Endothelial cell of umbilical vein (primary cell): ENCODE measurements at regions not wholly inside any gene's neighbourhood (a gene's known extent, or its start where the extent isn't known, plus 50 kb on each side); places are given as distances from the start of the nearest gene placed in this dataset.

Source experiments
- BruUV-seq: library from RNA; stranded (reverse); fragments of 400-500 nt; replicated peaks from 2 replicates; lab custom pipeline; 2021; lab: Mats Ljungman, UMichigan
- CTCF ChIA-PET: fragments of 300-600, 350-600 bp; sonication (Branson Sonifier 250); formaldehyde crosslinking; loops from one replicate; lab custom pipeline; 2021; ENCODE audit warnings: antibody characterized with exemption, inconsistent platforms; lab: Charles Lee
- POLR2A ChIA-PET: fragments of 300-600, 350-600 bp; sonication (Branson Sonifier 250); formaldehyde crosslinking; loops from one replicate; lab custom pipeline; 2021; ENCODE audit warnings: antibody characterized with exemption, inconsistent platforms; lab: Charles Lee
- DNase-seq: peaks from one replicate; pipeline ENCODE4 v3.0.0-alpha.2; 2011; ENCODE audit warnings: low read depth, low spot score
- FAIRE-seq: peaks from 2 replicates; lab custom pipeline; 2011; peaks lifted over from hg19 to GRCh38; lab: Jason Lieb, UNC
- H2AFZ ChIP-seq: 2 replicates; pipeline ENCODE4 v1.6.0; 2012; ENCODE audit warnings: low read depth, low read length, control low read depth, inconsistent platforms
- H3K27ac ChIP-seq: 2 replicates; pipeline ENCODE4 v1.5.1; 2011; ENCODE audit warnings: low read depth, mild to moderate bottlenecking, control low read depth, low read length, moderate library complexity; ENCODE audit not compliant: insufficient read depth
- H3K27me3 ChIP-seq, 2 experiments: 2 replicates each; pipeline versions ENCODE4 v1.6.0 to v1.6.1; 2011; ENCODE audit warnings: low read length in 2 of 2, mixed read lengths in 1 of 2; ENCODE audit not compliant: control insufficient read depth in 2 of 2, insufficient read depth in 2 of 2
- H3K36me3 ChIP-seq, 2 experiments: 2 replicates in 1 of 2; 3 replicates in 1 of 2; pipeline ENCODE4 v1.5.1; 2011; ENCODE audit warnings: low read length in 2 of 2, mild to moderate bottlenecking in 1 of 2, moderate library complexity in 1 of 2; ENCODE audit not compliant: control insufficient read depth in 2 of 2, insufficient read depth in 2 of 2; ENCODE audit errors: extremely low read depth in 1 of 2
- H3K4me1 ChIP-seq: 3 replicates; pipeline ENCODE4 v1.5.1; 2011; ENCODE audit warnings: mild to moderate bottlenecking, low read length; ENCODE audit not compliant: control insufficient read depth, insufficient read depth; ENCODE audit errors: extremely low read depth
- H3K4me2 ChIP-seq: 2 replicates; pipeline ENCODE4 v1.6.1; 2011; ENCODE audit warnings: low read length, control low read depth, mixed read lengths; ENCODE audit not compliant: insufficient read depth
- H3K4me3 ChIP-seq, 3 experiments: fragments of 200-600 bp in 1 of 3; sonication (generic), shearing (Covaris generic) in 1 of 3; replicated peaks in 1 of 3; 2 replicates each; pipeline ENCODE4 v1.5.1; 2011 to 2016; ENCODE audit warnings: control low read depth in 3 of 3, low read length in 3 of 3, mild to moderate bottlenecking in 2 of 3, inconsistent platforms in 1 of 3, low read depth in 1 of 3, moderate library complexity in 1 of 3; ENCODE audit not compliant: insufficient read depth in 1 of 3
- H3K79me2 ChIP-seq: 2 replicates; pipeline ENCODE4 v1.6.0; 2012; ENCODE audit warnings: low read length, inconsistent platforms; ENCODE audit not compliant: control insufficient read depth, insufficient read depth
- H3K9ac ChIP-seq: replicated peaks from 2 replicates; pipeline ENCODE3; 2011; ENCODE audit warnings: low read length, control low read depth; ENCODE audit not compliant: insufficient read depth; ENCODE audit errors: extremely low read depth
- H3K9me1 ChIP-seq: replicated peaks from 3 replicates; pipeline ENCODE4 v1.6.0; 2011; ENCODE audit warnings: mild to moderate bottlenecking, low read length; ENCODE audit not compliant: control insufficient read depth, insufficient read depth; ENCODE audit errors: extremely low read depth
- H3K9me3 ChIP-seq: replicated peaks from 2 replicates; pipeline ENCODE4 v1.5.1; 2012; ENCODE audit warnings: low read length, inconsistent platforms; ENCODE audit not compliant: control insufficient read depth, insufficient read depth
- H4K20me1 ChIP-seq: replicated peaks from 2 replicates; pipeline ENCODE3; 2011; ENCODE audit warnings: mild to moderate bottlenecking, low read length; ENCODE audit not compliant: control insufficient read depth, insufficient read depth; ENCODE audit errors: extremely low read depth
- EZH2 ChIP-seq: IDR thresholded peaks from 2 replicates; pipeline ENCODE4 v1.6.1; 2012; ENCODE audit warnings: borderline replicate concordance, low read depth, mild to moderate bottlenecking, moderate library complexity, low read length, inconsistent platforms; ENCODE audit not compliant: severe bottlenecking
- FOS ChIP-seq: IDR thresholded peaks from 2 replicates; pipeline ENCODE4 v1.6.1; 2011; ENCODE audit warnings: mild to moderate bottlenecking, low read length, moderate library complexity, borderline replicate concordance; ENCODE audit not compliant: insufficient read depth
- GATA2 ChIP-seq: IDR thresholded peaks from 2 replicates; pipeline ENCODE4 v1.7.0; 2011; ENCODE audit warnings: low read depth, mild to moderate bottlenecking, moderate library complexity, mixed read lengths, low read length; ENCODE audit not compliant: insufficient read length, insufficient read depth
- JUN ChIP-seq: IDR thresholded peaks from 2 replicates; pipeline ENCODE4 v1.6.1; 2011; ENCODE audit warnings: borderline replicate concordance, low read depth; ENCODE audit not compliant: insufficient read length, insufficient read depth
- MYC ChIP-seq: IDR thresholded peaks from one replicate; pipeline ENCODE4 v1.6.1; 2011; ENCODE audit warnings: mild to moderate bottlenecking, low read depth, low read length
- POLR2A ChIP-seq: IDR thresholded peaks from 2 replicates; pipeline ENCODE4 v1.6.1; 2012; ENCODE audit warnings: low read depth, mild to moderate bottlenecking, control low read depth, low read length
- POLR2AphosphoS5 ChIP-seq: IDR thresholded peaks from 2 replicates; pipeline ENCODE4 v1.6.1; 2012; ENCODE audit warnings: low read depth, mild to moderate bottlenecking, control low read depth, low read length, moderate library complexity; ENCODE audit not compliant: insufficient read depth
- dilution Hi-C: fragments of 300-500 bp; cut with MboI; formaldehyde crosslinking; loops from one replicate; pipeline ENCODE4 v1.15.0; 2019; ENCODE audit warnings: low sequenced_read_pairs; ENCODE audit not compliant: extremely low pct_ligation_motif_present
- intact Hi-C: fragments of 100-400 bp; cut with micrococcal nuclease; formaldehyde crosslinking; loops from one replicate; pipeline ENCODE4 v1.10.0; 2022
- TF ChIP-seq, protein P1 (sequence below): IDR thresholded peaks from 2 replicates; pipeline ENCODE4 v1.6.1; 2011; ENCODE audit not compliant: insufficient read depth, insufficient read length
- TF ChIP-seq, protein P2 (sequence below), 2 donors: IDR thresholded peaks; 1 replicate in 1 of 2; 2 replicates in 1 of 2; pipeline ENCODE4 v1.5.1; 2011; ENCODE audit warnings: low read length in 2 of 2, mild to moderate bottlenecking in 2 of 2, moderate library complexity in 2 of 2, control low read depth in 1 of 2, inconsistent platforms in 1 of 2, low read depth in 1 of 2; ENCODE audit not compliant: insufficient read depth in 1 of 2; ENCODE audit errors: extremely low read depth in 1 of 2

DNA sequence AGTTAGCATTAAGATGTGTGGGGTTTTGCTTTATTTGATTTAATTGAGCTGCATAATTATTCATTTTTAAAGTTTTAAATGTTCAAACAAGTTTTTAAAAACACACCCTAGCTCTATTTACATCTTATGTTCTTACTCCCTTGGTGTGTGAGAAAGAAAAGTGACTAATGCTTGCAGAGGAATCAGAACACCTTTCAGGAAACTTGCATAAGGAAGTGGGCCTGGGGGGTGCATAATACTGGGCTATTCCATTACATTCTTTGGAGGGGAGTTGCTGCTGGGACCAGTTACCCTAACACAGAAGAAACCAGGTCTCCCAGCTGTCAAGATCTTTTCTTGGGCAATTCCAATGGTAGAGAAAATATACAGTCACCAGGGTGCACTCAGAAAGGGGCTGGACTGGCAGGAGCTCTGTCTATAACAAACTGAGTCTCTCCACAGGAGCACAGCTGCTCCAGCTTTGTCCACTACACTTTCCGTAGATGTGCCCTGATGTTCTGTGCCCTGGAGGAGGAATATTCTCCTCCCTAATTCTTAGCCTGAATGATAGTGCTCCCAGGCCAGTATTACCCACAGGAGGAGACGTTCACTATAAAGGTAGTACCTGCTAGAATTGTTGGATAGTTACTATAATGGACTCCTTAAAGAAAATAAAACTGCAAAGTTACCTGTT, 304.2 kb downstream of the CDC14C start:
- Histone ChIP-seq H3K9me3 (no peaks in the 10 kb centered on the region), H3K4me3 (no peak overlapping the region), H3K27me3 (no peaks in the 10 kb centered on the region), H3K4me1 (no peaks in the 10 kb centered on the region), H3K9me1 (no peaks in the 10 kb centered on the region), H3K36me3 (no peaks in the 10 kb centered on the region), H3K4me2 (no peak overlapping the region), H3K79me2 (no peaks in the 10 kb centered on the region), H3K9ac (no peak overlapping the region), H2AFZ (no peak overlapping the region), H4K20me1 (no peaks in the 10 kb centered on the region), H3K27ac (no peak overlapping the region)
- CTCF ChIA-PET = no interaction called here
- BruUV-seq = no TSS peak
- TF ChIP-seq POLR2A (no peak), MYC (no peak), GATA2 (no peak), EZH2 (no peak), JUN (no peak), POLR2AphosphoS5 (no peak), FOS (no peak)
- TF ChIP-seq, protein P1, sequence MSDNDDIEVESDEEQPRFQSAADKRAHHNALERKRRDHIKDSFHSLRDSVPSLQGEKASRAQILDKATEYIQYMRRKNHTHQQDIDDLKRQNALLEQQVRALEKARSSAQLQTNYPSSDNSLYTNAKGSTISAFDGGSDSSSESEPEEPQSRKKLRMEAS = no peak
- TF ChIP-seq, protein P2, sequence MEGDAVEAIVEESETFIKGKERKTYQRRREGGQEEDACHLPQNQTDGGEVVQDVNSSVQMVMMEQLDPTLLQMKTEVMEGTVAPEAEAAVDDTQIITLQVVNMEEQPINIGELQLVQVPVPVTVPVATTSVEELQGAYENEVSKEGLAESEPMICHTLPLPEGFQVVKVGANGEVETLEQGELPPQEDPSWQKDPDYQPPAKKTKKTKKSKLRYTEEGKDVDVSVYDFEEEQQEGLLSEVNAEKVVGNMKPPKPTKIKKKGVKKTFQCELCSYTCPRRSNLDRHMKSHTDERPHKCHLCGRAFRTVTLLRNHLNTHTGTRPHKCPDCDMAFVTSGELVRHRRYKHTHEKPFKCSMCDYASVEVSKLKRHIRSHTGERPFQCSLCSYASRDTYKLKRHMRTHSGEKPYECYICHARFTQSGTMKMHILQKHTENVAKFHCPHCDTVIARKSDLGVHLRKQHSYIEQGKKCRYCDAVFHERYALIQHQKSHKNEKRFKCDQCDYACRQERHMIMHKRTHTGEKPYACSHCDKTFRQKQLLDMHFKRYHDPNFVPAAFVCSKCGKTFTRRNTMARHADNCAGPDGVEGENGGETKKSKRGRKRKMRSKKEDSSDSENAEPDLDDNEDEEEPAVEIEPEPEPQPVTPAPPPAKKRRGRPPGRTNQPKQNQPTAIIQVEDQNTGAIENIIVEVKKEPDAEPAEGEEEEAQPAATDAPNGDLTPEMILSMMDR (IDR thresholded peaks at IDR 0.05; ENCODE audit: extremely low read depth in 1 of 2, insufficient read depth in 1 of 2, low read depth in 1 of 2, low read length in 2 of 2) = no peak
- POLR2A ChIA-PET = no interaction called here
- DNase-seq = no peak
- dilution Hi-C loops (no loop called here), intact Hi-C loops (no loop called here)
- FAIRE-seq = no peak
